B cell (primary cell): ENCODE measurements at regions not wholly inside any gene's neighbourhood (a gene's known extent, or its start where the extent isn't known, plus 50 kb on each side); places are given as distances from the start of the nearest gene placed in this dataset.
"Not testable (repeated sequence)": the region's sequence is repeated elsewhere in the genome, so short reads cannot be mapped to it uniquely, and the experiment has no call there.

Source experiments
- CTCF ChIP-seq: fragments of 200-600 bp; IDR thresholded peaks from one replicate; pipeline ENCODE4 v1.8.0; 2022; ENCODE audit warnings: antibody characterized with exemption, mild to moderate bottlenecking
- EZH2 ChIP-seq: IDR thresholded peaks from 2 replicates; pipeline ENCODE4 v1.6.1; 2012; ENCODE audit warnings: borderline replicate concordance, low read depth, mild to moderate bottlenecking, moderate library complexity, low read length; ENCODE audit not compliant: insufficient read depth, poor library complexity, severe bottlenecking

GRCh38 chr2:220823590-220823989, 748.5 kb downstream of the EPHA4 start:
- not testable (repeated sequence) for TF ChIP-seq EZH2, CTCF
